GM21717 (cell line): ENCODE measurements at regions not wholly inside any gene's neighbourhood (a gene's known extent, or its start where the extent isn't known, plus 50 kb on each side); places are given as distances from the start of the nearest gene placed in this dataset.
"Not testable (repeated sequence)": the region's sequence is repeated elsewhere in the genome, so short reads cannot be mapped to it uniquely, and the experiment has no call there.

Source experiments
- ATAC-seq: cut with Tn5 transposase; IDR thresholded peaks from one replicate; pipeline ENCODE4 v1.9.1; 2021; ENCODE audit warnings: mild to moderate bottlenecking, moderate library complexity; ENCODE audit not compliant: unreplicated experiment

GRCh38 chr12:73656375-73656774, 881.3 kb upstream of the ATXN7L3B start:
- ATAC-seq, result no peak

- ATAC-seq, result no peak
These were observed 877.8 kb upstream of the ATXN7L3B start for GRCh38 chr12:73659802-73660201.

DNA sequence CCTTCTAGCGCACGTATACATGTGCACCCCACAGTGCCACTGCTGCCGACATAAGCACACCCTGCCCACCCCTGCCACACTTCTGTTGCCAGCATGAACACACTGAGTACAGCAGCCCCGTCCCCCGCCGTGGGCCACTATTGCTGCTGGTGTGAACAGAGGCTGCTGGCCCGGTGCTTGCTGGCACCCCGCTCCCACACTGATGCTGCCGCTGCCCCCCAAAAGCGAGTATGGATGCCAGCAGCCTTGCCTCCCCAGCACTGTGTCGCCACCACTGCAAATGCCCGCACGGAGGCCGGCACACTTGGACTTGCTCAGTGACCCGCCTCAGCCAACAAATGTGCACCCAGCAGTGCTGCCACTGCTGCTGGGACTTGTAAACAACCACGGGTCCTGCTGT, 872.4 kb upstream of the ATXN7L3B start:
- no peak for ATAC-seq

DNA sequence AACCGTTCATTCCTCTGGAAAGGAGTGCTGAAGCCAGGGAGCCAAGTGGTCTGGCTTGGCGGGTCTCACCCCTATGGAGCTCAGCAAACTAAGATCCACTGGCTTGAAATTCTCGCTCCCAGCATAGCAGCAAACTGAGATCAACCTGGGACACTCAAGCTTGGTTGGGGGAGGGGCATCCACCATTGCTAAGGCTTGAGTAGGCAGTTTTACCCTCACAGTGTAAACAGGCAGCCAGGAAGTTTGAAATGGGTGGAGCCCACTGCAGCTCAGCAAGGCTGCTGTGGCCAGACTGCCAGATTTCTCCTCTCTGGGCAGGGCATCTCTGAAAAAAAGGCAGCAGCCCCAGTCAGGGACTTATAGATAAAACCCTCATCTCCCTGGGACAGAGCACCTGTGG, 866.1 kb upstream of the ATXN7L3B start:
- not testable (repeated sequence) for ATAC-seq

GRCh38 chr12:73677520-73678291, 859.9 kb upstream of the ATXN7L3B start:
- ATAC-seq, result no peak

GRCh38 chr12:73678335-73678734, 859.3 kb upstream of the ATXN7L3B start:
- ATAC-seq, result no peak

DNA sequence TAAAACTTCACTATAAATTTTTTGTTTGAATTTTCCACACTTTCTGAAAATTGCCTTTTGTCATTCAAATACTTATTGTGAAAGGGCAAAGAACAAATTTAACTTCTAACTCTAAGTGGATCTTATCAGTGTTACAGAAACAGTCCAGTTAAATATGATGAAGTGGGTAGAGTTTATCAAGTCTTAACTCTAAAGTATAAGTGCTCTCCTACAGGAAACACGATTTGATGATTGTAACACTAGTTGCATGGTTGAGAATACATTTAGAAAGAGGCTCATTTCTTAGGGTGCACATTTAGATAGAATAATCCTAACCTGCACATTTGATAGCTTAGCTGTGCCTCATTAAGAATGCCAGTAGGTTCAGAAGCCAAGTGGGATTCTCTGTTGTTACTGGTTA, 838.3 kb upstream of the ATXN7L3B start:
- ATAC-seq, result no peak

DNA sequence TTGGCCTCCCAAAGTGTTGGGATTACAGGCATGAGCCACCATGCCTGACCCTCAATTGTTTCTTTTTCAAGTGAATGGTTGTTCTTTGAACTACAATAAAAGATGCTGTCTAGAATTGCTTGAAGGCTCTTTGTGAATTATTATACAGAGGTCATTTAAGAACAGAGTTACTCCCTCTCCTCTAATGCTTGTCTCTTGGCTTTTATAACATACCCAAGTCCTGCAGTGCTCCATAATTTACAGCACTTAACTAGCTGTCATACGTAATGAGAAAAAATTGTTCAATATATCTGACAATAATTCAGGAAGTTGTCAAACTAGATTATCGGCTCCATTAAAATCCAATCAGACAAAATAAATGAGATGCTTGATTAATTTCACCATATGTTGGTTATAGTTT, 823.0 kb upstream of the ATXN7L3B start:
- no peak for ATAC-seq

- ATAC-seq, result not testable (repeated sequence)
These were observed 821.5 kb upstream of the ATXN7L3B start for GRCh38 chr12:73716143-73716542.

DNA sequence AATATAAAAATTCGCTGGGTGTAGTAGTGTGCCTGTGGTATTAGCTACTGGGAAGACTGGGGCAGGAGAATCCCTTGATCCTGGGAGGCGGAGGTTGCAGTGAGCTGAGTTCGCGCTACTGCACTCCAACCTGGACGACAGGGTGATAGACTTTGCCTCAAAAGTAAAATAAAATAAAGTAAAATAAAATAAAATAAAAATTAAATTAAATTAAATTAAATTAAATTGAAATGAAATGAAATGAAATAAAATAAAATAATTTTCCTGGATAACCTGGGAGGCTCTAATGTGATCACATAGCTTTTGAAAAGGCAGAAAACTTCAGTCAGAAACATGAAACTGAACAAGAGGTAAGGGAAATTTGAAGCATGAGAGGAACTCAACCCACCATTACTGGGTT, 818.4 kb upstream of the ATXN7L3B start:
- ATAC-seq, result no peak

DNA sequence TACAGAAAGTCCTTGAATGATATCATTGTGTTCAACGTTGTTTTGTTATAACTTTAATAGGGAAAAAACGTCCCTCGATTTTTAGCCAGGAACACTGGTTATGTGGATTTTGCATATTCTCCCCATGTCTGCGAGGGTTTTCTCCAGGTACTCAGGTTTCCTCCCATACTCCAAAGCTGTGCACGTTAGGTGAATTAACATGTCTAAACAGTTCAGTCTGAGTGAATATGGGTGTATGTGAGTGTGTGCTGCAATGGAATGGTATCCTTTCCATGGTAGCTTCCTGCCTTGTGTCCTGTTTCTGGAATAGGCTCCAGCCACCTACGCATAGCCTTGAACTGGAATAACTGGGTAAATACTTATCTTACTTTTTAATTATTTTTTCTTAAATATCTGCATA, 810.8 kb upstream of the ATXN7L3B start:
- ATAC-seq, result no peak

GRCh38 chr12:73731658-73732057, 806.0 kb upstream of the ATXN7L3B start:
- ATAC-seq, result no peak

DNA sequence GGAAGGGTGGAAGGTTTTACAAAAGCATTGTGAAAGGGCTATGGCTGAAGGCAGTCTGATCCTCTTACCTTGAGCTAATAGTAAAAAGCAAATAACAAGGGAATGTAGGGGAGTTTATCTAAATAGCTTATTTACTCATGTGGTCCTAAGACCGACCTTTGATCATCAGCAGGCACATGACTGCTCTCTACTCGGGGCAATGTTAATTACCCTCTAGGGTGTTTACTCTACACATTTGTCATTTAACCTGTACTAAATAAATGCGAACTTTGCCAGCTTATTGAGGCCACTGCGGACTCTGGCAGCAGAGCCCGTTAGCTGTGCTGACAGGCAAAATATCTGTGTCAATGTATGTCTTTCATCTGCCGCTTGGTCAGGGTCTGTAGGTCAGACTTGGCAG, 768.3 kb upstream of the ATXN7L3B start:
- no peak for ATAC-seq

DNA sequence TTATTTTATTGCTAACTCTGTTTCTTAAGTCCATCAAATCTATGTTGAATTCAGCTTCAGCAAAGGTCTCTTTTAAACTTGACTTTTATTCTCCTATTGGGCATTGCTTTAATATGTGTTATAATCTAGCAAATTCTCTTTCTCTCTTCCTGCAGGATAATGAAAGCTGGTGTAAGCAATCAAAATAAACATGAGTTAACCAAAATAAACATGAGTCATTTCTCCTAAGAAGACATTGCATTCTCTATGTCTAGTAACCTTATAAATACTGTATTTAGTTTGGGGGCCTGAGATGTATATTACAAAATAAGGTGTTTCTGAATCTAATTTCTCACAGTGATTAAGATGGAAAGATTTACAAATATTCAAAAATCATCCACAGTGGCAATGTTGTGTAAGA, 739.1 kb upstream of the ATXN7L3B start:
- ATAC-seq, result no peak

DNA sequence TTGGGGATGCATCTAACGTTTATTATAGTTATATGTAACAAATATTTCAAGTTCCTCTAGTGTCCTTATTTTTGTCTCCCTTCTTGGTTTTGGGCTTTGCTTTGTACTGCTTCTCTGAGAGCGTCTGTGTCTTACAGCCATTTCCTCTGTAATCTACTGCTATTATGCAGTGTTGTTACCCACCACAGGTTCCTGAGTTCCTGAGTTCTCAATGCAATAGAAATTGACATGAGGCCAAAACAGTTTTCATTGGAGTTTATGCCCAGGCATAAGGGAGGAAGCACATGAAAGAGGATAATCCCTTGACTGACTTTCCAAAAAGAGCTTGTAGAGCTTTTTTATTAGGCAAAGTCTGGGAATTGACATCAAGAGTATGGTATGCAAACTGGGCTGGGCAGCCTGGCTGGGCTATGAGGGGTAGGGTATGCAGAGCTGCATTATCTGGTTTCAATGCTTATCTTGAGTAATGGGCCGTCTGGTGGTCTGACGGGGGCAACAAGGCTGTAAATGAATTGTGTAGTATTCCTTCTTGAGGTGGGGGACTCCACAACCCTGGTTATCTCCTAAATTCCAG, 722.5 kb upstream of the ATXN7L3B start:
- ATAC-seq, result no peak

GRCh38 chr12:73817161-73817560, 720.5 kb upstream of the ATXN7L3B start:
- ATAC-seq, result no peak

- no peak for ATAC-seq
These were observed 703.9 kb upstream of the ATXN7L3B start for GRCh38 chr12:73833746-73834145.

- no peak for ATAC-seq
These were observed 695.7 kb upstream of the ATXN7L3B start for GRCh38 chr12:73841963-73842362.

- ATAC-seq, result no peak
These were observed 674.1 kb upstream of the ATXN7L3B start for GRCh38 chr12:73863546-73863945.

DNA sequence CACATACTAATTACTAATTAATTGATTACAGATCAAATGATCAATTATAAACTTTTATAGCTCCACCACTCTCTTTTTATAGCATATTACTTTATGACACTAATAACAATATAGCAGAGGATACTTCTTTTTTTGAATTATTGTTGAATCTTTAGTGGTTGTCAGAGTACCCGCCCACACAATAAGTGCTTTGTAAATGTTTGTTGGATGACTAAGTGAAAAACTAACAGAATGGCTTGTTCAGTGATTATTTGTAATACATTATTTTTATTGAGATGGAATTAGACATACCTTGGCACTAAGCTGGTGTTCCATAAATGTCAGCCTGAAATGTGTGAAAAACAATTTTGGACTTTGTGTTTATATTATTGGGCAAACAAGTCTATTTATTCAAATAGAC, 670.5 kb upstream of the ATXN7L3B start:
- ATAC-seq, result no peak

GRCh38 chr12:73877291-73877690, 660.3 kb upstream of the ATXN7L3B start:
- ATAC-seq, result not testable (repeated sequence)

GRCh38 chr12:73892201-73892600, 645.4 kb upstream of the ATXN7L3B start:
- no peak for ATAC-seq

DNA sequence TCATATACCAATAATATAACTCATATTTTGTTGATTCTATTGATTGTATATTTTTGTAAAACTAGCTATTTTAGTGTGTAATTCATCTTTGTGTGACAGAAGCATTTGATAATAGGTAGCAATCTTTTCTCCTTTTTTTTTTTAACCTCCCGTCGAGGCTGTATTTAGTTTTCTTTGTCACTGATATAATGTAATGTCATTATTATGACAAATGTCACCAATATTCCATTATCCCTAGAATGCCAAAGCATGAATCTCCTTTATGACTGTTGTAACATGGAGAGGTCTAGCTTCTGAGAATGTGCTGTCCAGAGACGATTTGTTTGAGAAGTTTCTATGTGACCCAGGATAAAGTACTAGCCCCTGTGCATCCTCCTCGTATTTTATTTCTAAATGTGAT, 639.0 kb upstream of the ATXN7L3B start:
- no peak for ATAC-seq
